ENCODE measurements at regions not wholly inside any gene's neighbourhood (a gene's known extent, or its start where the extent isn't known, plus 50 kb on each side); places are given as distances from the start of the nearest gene placed in this dataset.

GRCh38 chr2:57893347-57893746 is 153.3 kb upstream of the VRK2 start:
- Mint-ChIP-seq H3K4me1 (peaks cover 6% of the 10 kb centered on the region), H3K27me3 (no peaks in the 10 kb centered on the region), H3K36me3 (no peaks in the 10 kb centered on the region), H3K4me3 (no peak overlapping the region), H3K9me3 (no peaks in the 10 kb centered on the region), H3K27ac (no peak overlapping the region)

GRCh38 chr2:57893786-57894185 is 152.8 kb upstream of the VRK2 start:
- H3K27ac Mint-ChIP-seq: no peak overlapping the region
- H3K36me3 Mint-ChIP-seq: no peaks in the 10 kb centered on the region
- H3K27me3 Mint-ChIP-seq: no peaks in the 10 kb centered on the region
- H3K4me1 Mint-ChIP-seq: peaks cover 1% of the 10 kb centered on the region
- H3K4me3 Mint-ChIP-seq: no peak overlapping the region
- no peaks in the 10 kb centered on the region for H3K9me3 Mint-ChIP-seq

- Mint-ChIP-seq H3K4me3 (no peak overlapping the region), H3K9me3 (no peaks in the 10 kb centered on the region), H3K36me3 (no peaks in the 10 kb centered on the region), H3K27me3 (no peaks in the 10 kb centered on the region), H3K4me1 (no peaks in the 10 kb centered on the region), H3K27ac (no peak overlapping the region)
Measured at GRCh38 chr2:57894381-57894780, 152.2 kb upstream of the VRK2 start.

GRCh38 chr2:57897920-57898319 is 148.7 kb upstream of the VRK2 start:
- Mint-ChIP-seq H3K4me1 (no peaks in the 10 kb centered on the region), H3K36me3 (no peaks in the 10 kb centered on the region), H3K27me3 (no peaks in the 10 kb centered on the region), H3K9me3 (no peaks in the 10 kb centered on the region), H3K4me3 (no peak overlapping the region), H3K27ac (no peak overlapping the region)

- Mint-ChIP-seq H3K4me1 (no peaks in the 10 kb centered on the region), H3K9me3 (no peaks in the 10 kb centered on the region), H3K4me3 (no peak overlapping the region), H3K27me3 (no peaks in the 10 kb centered on the region), H3K27ac (no peak overlapping the region), H3K36me3 (no peaks in the 10 kb centered on the region)
Measured at GRCh38 chr2:57899898-57900297, 146.7 kb upstream of the VRK2 start.

GRCh38 chr2:57902578-57902977 is 144.0 kb upstream of the VRK2 start:
- H3K27me3 Mint-ChIP-seq: no peaks in the 10 kb centered on the region
- no peak overlapping the region for H3K27ac Mint-ChIP-seq
- H3K9me3 Mint-ChIP-seq: no peaks in the 10 kb centered on the region
- no peaks in the 10 kb centered on the region for H3K36me3 Mint-ChIP-seq
- no peak overlapping the region for H3K4me3 Mint-ChIP-seq
- H3K4me1 Mint-ChIP-seq: peaks cover 4% of the 10 kb centered on the region

- Mint-ChIP-seq H3K4me1 (peaks cover 20% of the 10 kb centered on the region), H3K27ac (peak overlapping the region; percentile 47), H3K4me3 (no peak overlapping the region), H3K36me3 (no peaks in the 10 kb centered on the region), H3K27me3 (no peaks in the 10 kb centered on the region), H3K9me3 (no peaks in the 10 kb centered on the region)
Measured at GRCh38 chr2:57906152-57906732, 140.4 kb upstream of the VRK2 start.

- peak overlapping the region; percentile 42 for H3K27ac Mint-ChIP-seq
- H3K9me3 Mint-ChIP-seq: no peaks in the 10 kb centered on the region
- H3K4me3 Mint-ChIP-seq: no peak overlapping the region
- peaks cover 20% of the 10 kb centered on the region for H3K4me1 Mint-ChIP-seq
- H3K36me3 Mint-ChIP-seq: no peaks in the 10 kb centered on the region
- H3K27me3 Mint-ChIP-seq: no peaks in the 10 kb centered on the region
Measured at GRCh38 chr2:57907411-57907810, 139.2 kb upstream of the VRK2 start.

GRCh38 chr2:57908736-57909161 is 137.9 kb upstream of the VRK2 start:
- peak overlapping the region; percentile 24 for H3K27ac Mint-ChIP-seq
- peaks cover 20% of the 10 kb centered on the region for H3K4me1 Mint-ChIP-seq
- no peaks in the 10 kb centered on the region for H3K9me3 Mint-ChIP-seq
- H3K27me3 Mint-ChIP-seq: no peaks in the 10 kb centered on the region
- H3K36me3 Mint-ChIP-seq: no peaks in the 10 kb centered on the region
- H3K4me3 Mint-ChIP-seq: no peak overlapping the region

GRCh38 chr2:57918126-57918525 is 128.5 kb upstream of the VRK2 start:
- Mint-ChIP-seq H3K9me3 (peaks cover 4% of the 10 kb centered on the region), H3K36me3 (no peaks in the 10 kb centered on the region), H3K4me3 (no peak overlapping the region), H3K27me3 (no peaks in the 10 kb centered on the region), H3K4me1 (no peaks in the 10 kb centered on the region), H3K27ac (no peak overlapping the region)

GRCh38 chr2:57920342-57920939 is 126.2 kb upstream of the VRK2 start:
- Mint-ChIP-seq H3K4me3 (no peak overlapping the region), H3K9me3 (peaks cover 10% of the 10 kb centered on the region), H3K27me3 (no peaks in the 10 kb centered on the region), H3K36me3 (no peaks in the 10 kb centered on the region), H3K4me1 (no peaks in the 10 kb centered on the region), H3K27ac (no peak overlapping the region)

GRCh38 chr2:57934659-57935058 is 111.9 kb upstream of the VRK2 start:
- peaks cover 4% of the 10 kb centered on the region for H3K27me3 Mint-ChIP-seq
- peaks cover 17% of the 10 kb centered on the region for H3K36me3 Mint-ChIP-seq
- H3K9me3 Mint-ChIP-seq: peaks cover 45% of the 10 kb centered on the region
- H3K4me3 Mint-ChIP-seq: no peak overlapping the region
- H3K4me1 Mint-ChIP-seq: no peaks in the 10 kb centered on the region
- no peak overlapping the region for H3K27ac Mint-ChIP-seq

GRCh38 chr2:57936216-57936615 is 110.4 kb upstream of the VRK2 start:
- H3K36me3 Mint-ChIP-seq: peaks cover 17% of the 10 kb centered on the region
- no peak overlapping the region for H3K27ac Mint-ChIP-seq
- peaks cover 41% of the 10 kb centered on the region for H3K9me3 Mint-ChIP-seq
- peaks cover 4% of the 10 kb centered on the region for H3K27me3 Mint-ChIP-seq
- H3K4me3 Mint-ChIP-seq: no peak overlapping the region
- H3K4me1 Mint-ChIP-seq: no peaks in the 10 kb centered on the region

- Mint-ChIP-seq H3K27ac (no peak overlapping the region), H3K9me3 (peaks cover 31% of the 10 kb centered on the region), H3K4me1 (no peaks in the 10 kb centered on the region), H3K4me3 (no peak overlapping the region), H3K27me3 (peaks cover 4% of the 10 kb centered on the region), H3K36me3 (peaks cover 14% of the 10 kb centered on the region)
Measured at GRCh38 chr2:57937456-57937855, 109.2 kb upstream of the VRK2 start.

- Mint-ChIP-seq H3K27ac (no peak overlapping the region), H3K27me3 (no peaks in the 10 kb centered on the region), H3K36me3 (peaks cover 2% of the 10 kb centered on the region), H3K4me3 (no peak overlapping the region), H3K4me1 (no peaks in the 10 kb centered on the region), H3K9me3 (peaks cover 5% of the 10 kb centered on the region)
Measured at GRCh38 chr2:57941816-57942215, 104.8 kb upstream of the VRK2 start.

- Mint-ChIP-seq H3K4me1 (no peaks in the 10 kb centered on the region), H3K9me3 (peaks cover 5% of the 10 kb centered on the region), H3K36me3 (peaks cover 2% of the 10 kb centered on the region), H3K27me3 (no peaks in the 10 kb centered on the region), H3K4me3 (no peak overlapping the region), H3K27ac (no peak overlapping the region)
Measured at GRCh38 chr2:57943315-57943714, 103.3 kb upstream of the VRK2 start.

- H3K27ac Mint-ChIP-seq: no peak overlapping the region
- peaks cover 2% of the 10 kb centered on the region for H3K36me3 Mint-ChIP-seq
- no peak overlapping the region for H3K4me3 Mint-ChIP-seq
- H3K27me3 Mint-ChIP-seq: no peaks in the 10 kb centered on the region
- no peaks in the 10 kb centered on the region for H3K9me3 Mint-ChIP-seq
- H3K4me1 Mint-ChIP-seq: no peaks in the 10 kb centered on the region
Measured at GRCh38 chr2:57947398-57947797, 99.2 kb upstream of the VRK2 start.

Data from activated naive CD4-positive, alpha-beta T cell treated with anti-CD3 and anti-CD28 coated beads, Interleukin-2, amount 50 U/mL, for 24 hours (primary cell).